Ishikawa (cell line): ENCODE measurements at regions not wholly inside any gene's neighbourhood (a gene's known extent, or its start where the extent isn't known, plus 50 kb on each side); places are given as distances from the start of the nearest gene placed in this dataset.

Experiments
- CEBPB ChIP-seq: IDR thresholded peaks from 2 replicates; pipeline ENCODE4 v1.6.1; 2012
- CREB1 ChIP-seq: IDR thresholded peaks from 2 replicates; pipeline ENCODE4 v1.6.1; 2012; ENCODE audit warnings: low read depth
- EGR1 ChIP-seq: IDR thresholded peaks from 2 replicates; pipeline ENCODE4 v1.6.1; 2012
- EP300 ChIP-seq: IDR thresholded peaks from 2 replicates; pipeline ENCODE4 v1.6.1; 2012; ENCODE audit warnings: borderline replicate concordance
- FOXM1 ChIP-seq: IDR thresholded peaks from 2 replicates; pipeline ENCODE4 v1.6.1; 2012; ENCODE audit warnings: low read depth, borderline replicate concordance
- NFIC ChIP-seq: IDR thresholded peaks from 2 replicates; pipeline ENCODE4 v1.6.1; 2012
- RAD21 ChIP-seq: IDR thresholded peaks from 2 replicates; pipeline ENCODE4 v1.6.1; 2012; ENCODE audit warnings: low read depth
- REST ChIP-seq: IDR thresholded peaks from 2 replicates; pipeline ENCODE4 v1.6.1; 2012; ENCODE audit warnings: low read depth, mild to moderate bottlenecking
- TAF1 ChIP-seq: IDR thresholded peaks from 2 replicates; pipeline ENCODE4 v1.6.1; 2012; ENCODE audit warnings: low read depth, mild to moderate bottlenecking
- TCF12 ChIP-seq: IDR thresholded peaks from 2 replicates; pipeline ENCODE4 v1.6.1; 2012; ENCODE audit warnings: low read depth
- TEAD4 ChIP-seq: IDR thresholded peaks from 2 replicates; pipeline ENCODE4 v1.6.1; 2012
- YY1 ChIP-seq: IDR thresholded peaks from 2 replicates; pipeline ENCODE4 v1.6.1; 2012; ENCODE audit warnings: low read depth
- ZBTB7A ChIP-seq: IDR thresholded peaks from 2 replicates; pipeline ENCODE4 v1.6.1; 2012; ENCODE audit warnings: low read depth
- TF ChIP-seq, protein P1 (sequence below): IDR thresholded peaks from 2 replicates; pipeline ENCODE4 v1.6.1; 2012
- TF ChIP-seq, protein P2 (sequence below): IDR thresholded peaks from 2 replicates; pipeline ENCODE4 v1.6.1; 2012

DNA sequence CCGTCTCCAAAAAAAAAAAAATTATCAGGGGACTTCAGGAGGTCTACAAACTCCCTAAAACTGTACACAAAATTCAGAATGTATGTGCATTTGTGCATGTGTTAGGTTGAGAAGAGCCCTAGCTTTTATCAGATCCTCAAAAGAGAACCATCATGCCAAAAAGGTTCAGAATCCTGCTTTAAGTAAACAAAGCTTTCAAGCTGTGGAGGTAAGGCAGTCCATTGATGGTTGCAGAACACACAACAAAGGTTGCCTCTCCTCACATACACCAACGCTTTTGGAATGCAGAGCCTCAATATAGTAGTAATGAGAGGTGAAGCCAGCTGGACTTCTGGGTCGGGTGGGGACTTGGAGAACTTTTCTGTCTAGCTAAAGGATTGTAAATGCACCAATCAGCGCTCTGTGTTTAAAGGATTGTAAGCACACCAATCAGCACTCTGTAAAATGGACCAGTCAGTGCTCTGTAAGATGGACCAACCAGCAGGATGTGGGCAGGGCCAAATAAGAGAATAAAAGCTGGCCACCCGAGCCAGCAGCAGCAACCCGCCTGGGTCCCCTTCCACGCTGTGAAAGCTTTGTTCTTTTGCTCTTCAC lies 57.9 kb upstream of the RNF38 start:
- no peak for TF ChIP-seq FOXM1
- TF ChIP-seq EP300: no peak
- TF ChIP-seq RAD21: no peak
- TF ChIP-seq CREB1: no peak
- TF ChIP-seq REST: no peak
- TF ChIP-seq, protein P1, sequence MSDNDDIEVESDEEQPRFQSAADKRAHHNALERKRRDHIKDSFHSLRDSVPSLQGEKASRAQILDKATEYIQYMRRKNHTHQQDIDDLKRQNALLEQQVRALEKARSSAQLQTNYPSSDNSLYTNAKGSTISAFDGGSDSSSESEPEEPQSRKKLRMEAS: no peak
- no peak for TF ChIP-seq ZBTB7A
- TF ChIP-seq EGR1: no peak
- TF ChIP-seq NFIC: no peak
- TF ChIP-seq TCF12: no peak
- no peak for TF ChIP-seq CEBPB

GRCh38 chr9:36456480-36457065 lies 56.5 kb upstream of the RNF38 start:
- TF ChIP-seq, protein P1: no peak
- TF ChIP-seq REST (no peak), TAF1 (no peak), FOXM1 (no peak), NFIC (no peak), TEAD4 (no peak), EP300 (no peak), ZBTB7A (no peak), RAD21 (no peak), CEBPB (no peak), EGR1 (no peak), YY1 (no peak), CREB1 (no peak), TCF12 (no peak)
- TF ChIP-seq, protein P2, sequence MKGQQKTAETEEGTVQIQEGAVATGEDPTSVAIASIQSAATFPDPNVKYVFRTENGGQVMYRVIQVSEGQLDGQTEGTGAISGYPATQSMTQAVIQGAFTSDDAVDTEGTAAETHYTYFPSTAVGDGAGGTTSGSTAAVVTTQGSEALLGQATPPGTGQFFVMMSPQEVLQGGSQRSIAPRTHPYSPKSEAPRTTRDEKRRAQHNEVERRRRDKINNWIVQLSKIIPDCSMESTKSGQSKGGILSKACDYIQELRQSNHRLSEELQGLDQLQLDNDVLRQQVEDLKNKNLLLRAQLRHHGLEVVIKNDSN: no peak

DNA sequence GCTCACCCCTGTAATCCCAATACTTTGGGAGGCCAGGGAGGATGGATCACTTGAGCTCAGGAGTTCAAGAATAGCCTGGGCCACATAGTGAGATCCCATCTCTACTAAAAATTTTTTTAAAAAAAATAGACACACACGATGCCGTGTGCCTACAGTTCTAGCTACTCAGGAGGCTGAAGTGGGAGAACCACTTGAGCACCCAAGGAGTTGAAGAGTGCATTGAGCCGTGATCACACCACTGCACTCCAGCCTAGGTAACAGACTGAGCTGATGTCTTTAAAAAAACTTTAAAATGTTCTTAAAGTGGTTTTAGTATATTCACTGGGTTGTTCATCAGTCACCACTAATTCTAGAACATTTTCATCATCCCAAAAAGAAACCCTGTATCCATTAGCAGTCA lies 51.9 kb upstream of the RNF38 start:
- no peak for TF ChIP-seq TEAD4
- TF ChIP-seq, protein P1: no peak
- no peak for TF ChIP-seq TAF1
- TF ChIP-seq ZBTB7A: no peak
- TF ChIP-seq EP300: no peak
- no peak for TF ChIP-seq CREB1
- no peak for TF ChIP-seq YY1
- TF ChIP-seq, protein P2: no peak
- TF ChIP-seq FOXM1: no peak
- no peak for TF ChIP-seq TCF12
- no peak for TF ChIP-seq REST
- no peak for TF ChIP-seq EGR1
- no peak for TF ChIP-seq NFIC
- no peak for TF ChIP-seq CEBPB
- TF ChIP-seq RAD21: no peak

- TF ChIP-seq, protein P1: no peak
- TF ChIP-seq TAF1 (no peak), NFIC (no peak), RAD21 (peak; percentile 67), YY1 (no peak), ZBTB7A (no peak)
- TF ChIP-seq, protein P2: no peak
Measured at GRCh38 chr9:36450110-36450732, 50.2 kb upstream of the RNF38 start.
